A673 (cell line): ENCODE measurements at regions not wholly inside any gene's neighbourhood (a gene's known extent, or its start where the extent isn't known, plus 50 kb on each side); places are given as distances from the start of the nearest gene placed in this dataset.

Experiments used
- BruUV-seq: library from RNA; stranded (reverse); fragments of 400-500 nt; replicated peaks from 2 replicates; lab custom pipeline; 2021; lab: Mats Ljungman, UMichigan
- CTCF ChIA-PET: fragments of 300-600 bp; sonication (Branson Sonifier 250); formaldehyde crosslinking; loops from one replicate; lab custom pipeline; 2022; ENCODE audit warnings: antibody characterized with exemption; lab: Charles Lee
- POLR2A ChIA-PET: fragments of 300-600 bp; sonication (Branson Sonifier 250); formaldehyde crosslinking; loops from one replicate; lab custom pipeline; 2022; ENCODE audit warnings: antibody characterized with exemption; ENCODE audit not compliant: low non-redundant PET; lab: Charles Lee
- DNase-seq: peaks from one replicate; pipeline ENCODE4 v3.0.0-alpha.2; 2015; ENCODE audit warnings: low spot score
- H3K27ac ChIP-seq: fragments of 200-600 bp; sonication (generic); 2 replicates; pipeline ENCODE4 v1.5.1; 2016; ENCODE audit warnings: mixed run types, low read depth, mild to moderate bottlenecking, mixed read lengths, antibody characterized with exemption, low read length; ENCODE audit not compliant: poor library complexity, severe bottlenecking
- H3K27me3 ChIP-seq: fragments of 200-600 bp; sonication (generic); replicated peaks from 2 replicates; pipeline ENCODE4 v1.6.1; 2017; ENCODE audit warnings: mixed run types, low read depth, mild to moderate bottlenecking, mixed read lengths, antibody characterized with exemption, low read length; ENCODE audit not compliant: insufficient read depth, poor library complexity
- H3K36me3 ChIP-seq: fragments of 200-600 bp; sonication (generic); 2 replicates; pipeline ENCODE4 v1.6.1; 2016; ENCODE audit warnings: mixed run types, mild to moderate bottlenecking, mixed read lengths, antibody characterized with exemption, low read length; ENCODE audit not compliant: insufficient read depth, poor library complexity, severe bottlenecking
- H3K4me1 ChIP-seq: fragments of 200-600 bp; sonication (generic); 2 replicates; pipeline ENCODE4 v1.6.1; 2017; ENCODE audit warnings: mixed run types, mild to moderate bottlenecking, mixed read lengths, antibody characterized with exemption, low read length; ENCODE audit not compliant: insufficient read depth, poor library complexity, severe bottlenecking
- H3K4me3 ChIP-seq: fragments of 200-600 bp; sonication (generic); 2 replicates; pipeline ENCODE4 v1.5.1; 2016; ENCODE audit warnings: low read depth, mixed run types, mild to moderate bottlenecking, mixed read lengths, low read length; ENCODE audit not compliant: poor library complexity, severe bottlenecking
- H3K9me3 ChIP-seq: fragments of 200-600 bp; sonication (generic); 2 replicates; pipeline ENCODE4 v1.6.1; 2016; ENCODE audit warnings: mixed run types, low read depth, mild to moderate bottlenecking, mixed read lengths, antibody characterized with exemption, low read length; ENCODE audit not compliant: poor library complexity, severe bottlenecking
- EZH2 ChIP-seq: fragments of 200-600 bp; sonication (generic); IDR thresholded peaks from 2 replicates; pipeline ENCODE4 v1.6.1; 2017; ENCODE audit warnings: borderline replicate concordance, low read depth, mild to moderate bottlenecking, mixed read lengths, antibody characterized with exemption, low read length; ENCODE audit not compliant: poor library complexity, severe bottlenecking
- intact Hi-C: fragments of 100-400 bp; cut with micrococcal nuclease; formaldehyde crosslinking; loops from one replicate; pipeline ENCODE4 v1.10.0; 2022; ENCODE audit not compliant: unreplicated experiment
- TF ChIP-seq, protein P1 (sequence below): fragments of 300-800, 200-600 bp; sonication (generic); conservative IDR thresholded peaks from 2 replicates; pipeline ENCODE4 v1.5.1; 2017; ENCODE audit warnings: low read depth, mild to moderate bottlenecking, antibody characterized with exemption, low read length, moderate library complexity, mixed read lengths

DNA sequence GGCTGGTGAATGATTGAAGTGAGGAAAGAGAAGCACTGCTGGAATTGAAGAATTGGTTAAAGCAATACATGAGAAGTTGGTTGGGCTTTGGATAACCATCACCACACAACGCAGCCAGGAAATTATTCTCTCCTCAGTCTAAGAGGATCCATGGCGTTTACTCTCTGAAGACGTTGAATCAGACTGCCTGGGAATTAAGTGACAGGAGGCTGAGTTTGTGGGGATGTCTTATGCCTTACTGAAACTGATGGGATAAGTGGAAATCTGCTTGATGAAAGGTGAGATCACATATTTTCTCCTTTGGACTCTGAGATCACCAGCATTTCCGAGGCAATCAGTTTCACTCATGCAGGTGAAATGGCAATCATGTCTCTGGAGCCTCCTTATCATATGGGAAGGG lies 456.1 kb upstream of the GBE1 start:
- Histone ChIP-seq H3K9me3 (peaks cover 3% of the 10 kb centered on the region), H3K4me1 (no peaks in the 10 kb centered on the region), H3K36me3 (no peaks in the 10 kb centered on the region), H3K27me3 (no peaks in the 10 kb centered on the region), H3K27ac (no peak overlapping the region), H3K4me3 (no peak overlapping the region)
- intact Hi-C loops: no loop called here
- no peak for TF ChIP-seq EZH2
- TF ChIP-seq, protein P1, sequence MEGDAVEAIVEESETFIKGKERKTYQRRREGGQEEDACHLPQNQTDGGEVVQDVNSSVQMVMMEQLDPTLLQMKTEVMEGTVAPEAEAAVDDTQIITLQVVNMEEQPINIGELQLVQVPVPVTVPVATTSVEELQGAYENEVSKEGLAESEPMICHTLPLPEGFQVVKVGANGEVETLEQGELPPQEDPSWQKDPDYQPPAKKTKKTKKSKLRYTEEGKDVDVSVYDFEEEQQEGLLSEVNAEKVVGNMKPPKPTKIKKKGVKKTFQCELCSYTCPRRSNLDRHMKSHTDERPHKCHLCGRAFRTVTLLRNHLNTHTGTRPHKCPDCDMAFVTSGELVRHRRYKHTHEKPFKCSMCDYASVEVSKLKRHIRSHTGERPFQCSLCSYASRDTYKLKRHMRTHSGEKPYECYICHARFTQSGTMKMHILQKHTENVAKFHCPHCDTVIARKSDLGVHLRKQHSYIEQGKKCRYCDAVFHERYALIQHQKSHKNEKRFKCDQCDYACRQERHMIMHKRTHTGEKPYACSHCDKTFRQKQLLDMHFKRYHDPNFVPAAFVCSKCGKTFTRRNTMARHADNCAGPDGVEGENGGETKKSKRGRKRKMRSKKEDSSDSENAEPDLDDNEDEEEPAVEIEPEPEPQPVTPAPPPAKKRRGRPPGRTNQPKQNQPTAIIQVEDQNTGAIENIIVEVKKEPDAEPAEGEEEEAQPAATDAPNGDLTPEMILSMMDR: no peak
- ChIA-PET CTCF (no interaction called here), POLR2A (no interaction called here)
- DNase-seq: no peak
- BruUV-seq: no TSS peak

DNA sequence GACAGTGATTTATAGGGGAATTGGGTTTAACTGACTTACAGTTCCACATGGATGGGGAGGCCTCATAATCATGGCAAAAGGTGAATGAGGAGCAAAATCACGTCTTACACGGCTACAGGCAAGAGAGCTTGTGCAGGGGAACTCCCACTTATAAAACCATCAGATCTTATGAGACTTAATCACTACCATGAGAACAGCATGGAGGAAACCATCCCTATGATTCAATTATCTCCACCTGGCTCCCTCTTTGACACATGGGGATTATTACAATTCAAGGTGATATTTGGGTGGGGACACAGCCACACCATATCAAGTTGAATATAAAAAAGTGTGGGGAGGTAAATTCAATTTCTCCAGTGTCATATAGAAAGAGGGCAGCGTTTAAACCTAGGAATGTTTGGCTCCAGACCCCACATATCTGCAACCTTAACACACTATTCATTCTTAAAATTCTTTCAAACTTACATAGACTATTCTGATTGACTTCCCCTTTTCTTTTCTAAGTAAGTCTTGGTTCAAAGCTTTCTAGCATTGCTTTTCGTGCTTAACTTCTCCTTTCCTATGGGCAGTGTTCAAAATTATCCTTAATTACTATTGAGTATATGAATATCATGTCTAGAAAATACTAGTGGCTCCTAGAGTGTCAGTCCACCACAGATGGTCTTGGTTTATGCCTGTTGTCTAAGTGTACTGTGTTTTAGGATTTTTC lies 446.7 kb upstream of the GBE1 start:
- H3K9me3 ChIP-seq: peaks cover 6% of the 10 kb centered on the region
- no peaks in the 10 kb centered on the region for H3K36me3 ChIP-seq
- no peaks in the 10 kb centered on the region for H3K27me3 ChIP-seq
- CTCF ChIA-PET: no interaction called here
- H3K27ac ChIP-seq: no peak overlapping the region
- no peak for TF ChIP-seq EZH2
- TF ChIP-seq, protein P1: no peak
- H3K4me1 ChIP-seq: no peaks in the 10 kb centered on the region
- no peak overlapping the region for H3K4me3 ChIP-seq
- BruUV-seq: no TSS peak
- intact Hi-C loops: no loop called here
- POLR2A ChIA-PET: no interaction called here
- no peak for DNase-seq

DNA sequence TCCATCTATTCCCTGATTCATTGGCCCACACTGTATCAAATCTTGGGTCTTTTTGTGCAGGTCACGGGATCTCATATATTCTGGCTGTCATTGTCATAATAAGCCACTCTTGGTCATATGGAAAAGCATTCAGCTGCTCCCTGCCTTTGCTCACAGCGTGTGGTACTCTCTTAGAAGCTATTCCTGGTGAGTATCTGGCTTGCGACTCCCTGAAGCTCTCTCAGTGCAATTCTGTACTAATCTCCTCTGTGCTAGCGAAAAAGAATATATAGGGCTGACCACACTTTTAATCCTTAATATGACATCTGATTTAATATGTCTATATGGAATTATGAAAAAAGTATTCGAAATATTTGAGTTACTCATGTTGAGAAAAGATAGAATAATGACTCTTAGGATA lies 440.8 kb upstream of the GBE1 start:
- TF ChIP-seq, protein P1: no peak
- no peak for TF ChIP-seq EZH2
- intact Hi-C loops: no loop called here
- Histone ChIP-seq H3K27me3 (no peaks in the 10 kb centered on the region), H3K36me3 (no peaks in the 10 kb centered on the region), H3K9me3 (no peaks in the 10 kb centered on the region), H3K27ac (no peak overlapping the region), H3K4me1 (no peaks in the 10 kb centered on the region), H3K4me3 (no peak overlapping the region)
- ChIA-PET POLR2A (no interaction called here), CTCF (no interaction called here)
- no TSS peak for BruUV-seq
- no peak for DNase-seq
